ENCODE measurements at regions not wholly inside any gene's neighbourhood (a gene's known extent, or its start where the extent isn't known, plus 50 kb on each side); places are given as distances from the start of the nearest gene placed in this dataset.

DNA sequence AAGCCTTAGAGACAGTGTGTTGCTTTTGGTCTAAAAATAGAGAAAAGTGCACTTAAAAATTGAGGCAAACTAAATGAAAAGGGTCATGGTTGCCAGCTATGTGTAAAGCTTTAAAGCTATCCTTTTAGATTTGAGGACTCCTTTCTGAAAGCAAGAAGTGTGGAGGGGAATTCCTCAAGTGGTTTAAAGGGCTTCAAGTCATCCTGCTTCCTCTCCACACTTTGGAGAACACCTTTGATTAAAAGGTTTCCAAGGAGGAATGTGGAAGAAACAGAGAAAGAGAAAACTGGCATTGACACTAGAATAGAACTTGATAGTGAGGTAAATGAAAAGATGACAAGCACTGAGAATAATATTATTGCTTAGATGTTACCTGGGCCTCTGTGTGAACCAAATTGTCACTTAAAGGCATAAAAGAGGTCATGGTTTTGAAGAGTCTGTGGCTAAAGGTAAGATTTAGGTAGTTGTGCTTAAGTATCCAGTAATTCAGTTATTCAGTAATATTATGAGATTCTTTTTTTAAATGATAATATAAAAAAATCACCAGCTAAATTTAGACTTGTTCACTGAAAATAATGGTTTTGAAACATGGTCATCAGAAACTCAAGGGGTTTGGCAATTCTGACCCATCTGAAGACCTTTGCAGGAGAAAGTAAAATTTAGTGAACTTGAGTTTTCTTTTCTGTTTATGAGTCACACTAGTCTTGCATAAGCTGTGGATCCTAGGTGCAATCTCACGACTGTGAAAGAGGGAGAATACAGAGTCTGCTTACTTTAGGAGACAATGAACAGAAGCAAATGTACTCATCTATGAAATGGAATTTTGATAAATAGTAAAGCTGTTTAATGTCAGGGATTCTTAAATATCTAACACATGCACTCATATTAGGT, 466.0 kb downstream of the KIF20B start:
- no peaks in the 10 kb centered on the region for H3K4me1 ChIP-seq
- intact Hi-C loops (cut with DNase I), result no loop called here
- H3K4me3 ChIP-seq, result peak overlapping the region in 1 of 2 donors; percentile 8
- no peaks in the 10 kb centered on the region for H3K9me3 ChIP-seq
- H3K27me3 ChIP-seq, result no peaks in the 10 kb centered on the region
- 21 to 50% methylated on average over 1 of the region's 1 CpG for WGBS, 2 donors
- no peak for TF ChIP-seq POLR2A (IDR thresholded peaks at IDR 0.05)
- TF ChIP-seq, protein P1, sequence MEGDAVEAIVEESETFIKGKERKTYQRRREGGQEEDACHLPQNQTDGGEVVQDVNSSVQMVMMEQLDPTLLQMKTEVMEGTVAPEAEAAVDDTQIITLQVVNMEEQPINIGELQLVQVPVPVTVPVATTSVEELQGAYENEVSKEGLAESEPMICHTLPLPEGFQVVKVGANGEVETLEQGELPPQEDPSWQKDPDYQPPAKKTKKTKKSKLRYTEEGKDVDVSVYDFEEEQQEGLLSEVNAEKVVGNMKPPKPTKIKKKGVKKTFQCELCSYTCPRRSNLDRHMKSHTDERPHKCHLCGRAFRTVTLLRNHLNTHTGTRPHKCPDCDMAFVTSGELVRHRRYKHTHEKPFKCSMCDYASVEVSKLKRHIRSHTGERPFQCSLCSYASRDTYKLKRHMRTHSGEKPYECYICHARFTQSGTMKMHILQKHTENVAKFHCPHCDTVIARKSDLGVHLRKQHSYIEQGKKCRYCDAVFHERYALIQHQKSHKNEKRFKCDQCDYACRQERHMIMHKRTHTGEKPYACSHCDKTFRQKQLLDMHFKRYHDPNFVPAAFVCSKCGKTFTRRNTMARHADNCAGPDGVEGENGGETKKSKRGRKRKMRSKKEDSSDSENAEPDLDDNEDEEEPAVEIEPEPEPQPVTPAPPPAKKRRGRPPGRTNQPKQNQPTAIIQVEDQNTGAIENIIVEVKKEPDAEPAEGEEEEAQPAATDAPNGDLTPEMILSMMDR (IDR thresholded peaks at IDR 0.05), result no peak
- no peak for ATAC-seq
- no peak for DNase-seq
- no peaks in the 10 kb centered on the region for H3K36me3 ChIP-seq (replicated peaks in 1 of 2; ENCODE audit: insufficient read depth in 1 of 2, low read depth in 2 of 2)
- no peak overlapping the region for H3K27ac ChIP-seq

DNA sequence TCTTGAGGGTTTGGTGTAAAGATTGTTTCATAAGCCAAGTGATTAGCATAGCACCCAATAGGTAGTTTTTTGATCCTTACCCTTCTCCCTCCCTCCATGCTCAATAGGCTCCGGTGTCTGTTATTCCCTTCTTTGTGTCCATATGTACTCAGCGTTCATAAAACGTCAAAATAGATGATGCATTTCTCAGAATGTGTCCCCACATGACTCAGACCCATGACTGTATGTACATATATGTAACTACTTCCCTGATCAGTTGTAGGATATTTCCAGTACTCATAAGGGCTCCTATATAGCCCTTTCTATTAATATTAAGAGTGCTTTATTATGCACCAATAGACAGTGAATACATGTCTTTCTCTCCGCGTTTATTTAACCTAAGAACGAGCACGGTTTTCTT, 466.9 kb downstream of the KIF20B start:
- ATAC-seq, result no peak
- intact Hi-C loops (cut with DNase I), result no loop called here
- Histone ChIP-seq H3K27me3 (no peaks in the 10 kb centered on the region), H3K4me3 (no peak overlapping the region), H3K9me3 (no peaks in the 10 kb centered on the region), H3K27ac (no peak overlapping the region), H3K4me1 (no peaks in the 10 kb centered on the region), H3K36me3 (replicated peaks in 1 of 2; ENCODE audit: insufficient read depth in 1 of 2, low read depth in 2 of 2) (no peaks in the 10 kb centered on the region)
- TF ChIP-seq, protein P1 (IDR thresholded peaks at IDR 0.05), result no peak
- TF ChIP-seq POLR2A (IDR thresholded peaks at IDR 0.05), result no peak
- WGBS, 2 donors, result 54 to 56% methylated on average over 7 of the region's 7 CpGs
- no peak for DNase-seq

DNA sequence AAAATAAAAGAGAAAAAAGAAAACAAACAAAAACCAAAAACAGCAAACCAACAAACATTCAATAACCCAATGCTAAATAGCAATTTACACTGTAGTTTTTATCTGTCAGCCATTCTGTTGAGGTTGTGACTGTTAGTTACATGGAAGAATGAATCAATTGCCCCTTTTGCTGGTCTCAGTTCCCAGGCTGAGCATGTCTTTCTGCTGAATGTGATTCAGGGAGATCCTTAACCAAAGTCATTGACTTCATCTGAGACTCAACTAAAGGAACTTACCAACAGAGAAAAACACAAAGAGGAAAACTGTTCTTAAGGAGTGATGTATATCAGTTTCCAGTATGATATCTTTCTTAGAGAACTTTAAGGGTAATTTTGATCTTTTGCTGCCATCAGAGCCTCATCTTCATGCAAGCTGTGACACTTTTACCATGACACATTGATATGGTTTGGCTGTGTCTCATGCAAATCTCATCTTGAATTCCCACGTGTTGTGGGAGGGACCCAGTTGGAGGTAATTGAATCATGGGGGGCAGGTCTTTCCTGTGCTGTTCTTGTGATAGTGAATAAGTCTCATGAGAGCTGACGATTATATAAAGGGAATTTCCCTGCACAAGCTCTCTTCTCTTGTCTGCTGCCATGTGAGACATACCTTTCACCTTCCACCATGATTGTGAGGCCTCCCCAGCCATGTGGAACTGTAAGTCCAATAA, 469.8 kb downstream of the KIF20B start:
- Histone ChIP-seq H3K27ac (no peak overlapping the region), H3K4me3 (no peak overlapping the region), H3K4me1 (no peaks in the 10 kb centered on the region), H3K9me3 (no peaks in the 10 kb centered on the region), H3K27me3 (no peaks in the 10 kb centered on the region), H3K36me3 (replicated peaks in 1 of 2; ENCODE audit: insufficient read depth in 1 of 2, low read depth in 2 of 2) (no peaks in the 10 kb centered on the region)
- intact Hi-C loops (cut with DNase I), result no loop called here
- ATAC-seq (no peak), DNase-seq (no peak)
- 29 to 52% methylated on average over 2 of the region's 2 CpGs for WGBS, 2 donors
- no peak for TF ChIP-seq POLR2A (IDR thresholded peaks at IDR 0.05)
- TF ChIP-seq, protein P1 (IDR thresholded peaks at IDR 0.05), result no peak

DNA sequence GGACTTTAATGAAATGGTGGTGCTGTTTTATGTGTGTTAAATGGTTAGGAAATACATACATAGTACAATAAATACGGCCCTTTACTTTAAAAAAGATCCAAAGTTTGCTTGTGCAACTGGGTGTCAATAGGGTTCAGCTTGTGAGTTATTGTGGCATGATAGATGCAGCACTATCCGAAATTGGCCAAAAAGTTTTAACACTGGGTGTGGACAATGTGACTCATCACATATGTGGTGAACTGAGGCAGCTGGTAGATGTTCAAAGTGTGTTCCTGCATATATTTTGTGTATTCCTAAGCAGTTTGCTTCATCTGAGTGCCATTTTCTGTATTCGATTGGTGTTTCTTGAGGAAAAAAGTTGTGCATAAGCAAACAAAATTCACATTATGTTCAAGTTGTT, 473.1 kb downstream of the KIF20B start:
- TF ChIP-seq, protein P1 (IDR thresholded peaks at IDR 0.05), result no peak
- no peak for TF ChIP-seq POLR2A (IDR thresholded peaks at IDR 0.05)
- WGBS, 2 donors, result 56 to 58% methylated on average over 3 of the region's 3 CpGs
- DNase-seq (no peak), ATAC-seq (no peak)
- intact Hi-C loops (cut with DNase I), result no loop called here
- no peaks in the 10 kb centered on the region for H3K36me3 ChIP-seq (replicated peaks in 1 of 2; ENCODE audit: insufficient read depth in 1 of 2, low read depth in 2 of 2)
- no peak overlapping the region for H3K4me3 ChIP-seq
- H3K27me3 ChIP-seq, result no peaks in the 10 kb centered on the region
- no peak overlapping the region for H3K27ac ChIP-seq
- H3K9me3 ChIP-seq, result no peaks in the 10 kb centered on the region
- H3K4me1 ChIP-seq, result no peaks in the 10 kb centered on the region

Data from body of pancreas (tissue), 4 donors.